ENCODE measurements at regions not wholly inside any gene's neighbourhood (a gene's known extent, or its start where the extent isn't known, plus 50 kb on each side); places are given as distances from the start of the nearest gene placed in this dataset.

DNA sequence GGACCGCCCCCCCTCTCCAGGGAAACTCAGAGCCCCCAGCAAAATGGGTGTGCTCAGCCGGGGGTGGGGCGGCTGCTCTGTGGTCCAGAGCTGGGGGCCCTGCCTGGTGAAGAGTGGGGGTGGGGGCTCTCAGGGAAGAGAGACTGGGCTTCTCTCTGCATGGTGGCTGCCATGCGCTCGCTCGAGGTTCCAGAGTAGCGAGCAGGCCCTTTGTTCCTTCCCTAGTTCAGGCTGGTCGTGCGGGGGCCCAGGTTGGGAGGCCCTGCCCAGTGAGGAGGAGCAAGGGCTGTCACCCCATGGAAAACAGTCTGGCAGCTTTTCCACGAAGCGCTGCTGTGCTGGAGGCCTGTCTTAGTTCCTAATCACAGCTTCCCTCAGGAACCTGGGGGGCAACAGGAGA is 134.6 kb downstream of the AEBP2 start:
- no peak for TF ChIP-seq TCF12 (IDR thresholded peaks at IDR 0.05; ENCODE audit: low read depth)
- TF ChIP-seq NFIC (IDR thresholded peaks at IDR 0.05) = no peak
- TF ChIP-seq, protein P1, sequence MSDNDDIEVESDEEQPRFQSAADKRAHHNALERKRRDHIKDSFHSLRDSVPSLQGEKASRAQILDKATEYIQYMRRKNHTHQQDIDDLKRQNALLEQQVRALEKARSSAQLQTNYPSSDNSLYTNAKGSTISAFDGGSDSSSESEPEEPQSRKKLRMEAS (IDR thresholded peaks at IDR 0.05) = no peak
- no peak for TF ChIP-seq YY1 (IDR thresholded peaks at IDR 0.05; ENCODE audit: low read depth)
- TF ChIP-seq, protein P2, sequence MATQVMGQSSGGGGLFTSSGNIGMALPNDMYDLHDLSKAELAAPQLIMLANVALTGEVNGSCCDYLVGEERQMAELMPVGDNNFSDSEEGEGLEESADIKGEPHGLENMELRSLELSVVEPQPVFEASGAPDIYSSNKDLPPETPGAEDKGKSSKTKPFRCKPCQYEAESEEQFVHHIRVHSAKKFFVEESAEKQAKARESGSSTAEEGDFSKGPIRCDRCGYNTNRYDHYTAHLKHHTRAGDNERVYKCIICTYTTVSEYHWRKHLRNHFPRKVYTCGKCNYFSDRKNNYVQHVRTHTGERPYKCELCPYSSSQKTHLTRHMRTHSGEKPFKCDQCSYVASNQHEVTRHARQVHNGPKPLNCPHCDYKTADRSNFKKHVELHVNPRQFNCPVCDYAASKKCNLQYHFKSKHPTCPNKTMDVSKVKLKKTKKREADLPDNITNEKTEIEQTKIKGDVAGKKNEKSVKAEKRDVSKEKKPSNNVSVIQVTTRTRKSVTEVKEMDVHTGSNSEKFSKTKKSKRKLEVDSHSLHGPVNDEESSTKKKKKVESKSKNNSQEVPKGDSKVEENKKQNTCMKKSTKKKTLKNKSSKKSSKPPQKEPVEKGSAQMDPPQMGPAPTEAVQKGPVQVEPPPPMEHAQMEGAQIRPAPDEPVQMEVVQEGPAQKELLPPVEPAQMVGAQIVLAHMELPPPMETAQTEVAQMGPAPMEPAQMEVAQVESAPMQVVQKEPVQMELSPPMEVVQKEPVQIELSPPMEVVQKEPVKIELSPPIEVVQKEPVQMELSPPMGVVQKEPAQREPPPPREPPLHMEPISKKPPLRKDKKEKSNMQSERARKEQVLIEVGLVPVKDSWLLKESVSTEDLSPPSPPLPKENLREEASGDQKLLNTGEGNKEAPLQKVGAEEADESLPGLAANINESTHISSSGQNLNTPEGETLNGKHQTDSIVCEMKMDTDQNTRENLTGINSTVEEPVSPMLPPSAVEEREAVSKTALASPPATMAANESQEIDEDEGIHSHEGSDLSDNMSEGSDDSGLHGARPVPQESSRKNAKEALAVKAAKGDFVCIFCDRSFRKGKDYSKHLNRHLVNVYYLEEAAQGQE (IDR thresholded peaks at IDR 0.05; ENCODE audit: low read depth) = no peak
- no peak for TF ChIP-seq TAF1 (IDR thresholded peaks at IDR 0.05; ENCODE audit: low read depth)
- no peak for TF ChIP-seq CEBPB (IDR thresholded peaks at IDR 0.05)
- TF ChIP-seq EP300 (IDR thresholded peaks at IDR 0.05; ENCODE audit: borderline replicate concordance) = no peak
- TF ChIP-seq RAD21 (IDR thresholded peaks at IDR 0.05; ENCODE audit: low read depth) = no peak
- TF ChIP-seq FOXM1 (IDR thresholded peaks at IDR 0.05; ENCODE audit: borderline replicate concordance, low read depth) = no peak
- TF ChIP-seq EGR1 (IDR thresholded peaks at IDR 0.05) = no peak
- TF ChIP-seq TEAD4 (IDR thresholded peaks at IDR 0.05) = no peak
